RPMI7951 (cell line): ENCODE measurements at regions not wholly inside any gene's neighbourhood (a gene's known extent, or its start where the extent isn't known, plus 50 kb on each side); places are given as distances from the start of the nearest gene placed in this dataset.

Experiments used
- DNase-seq: peaks from one replicate; pipeline ENCODE4 v3.0.0-alpha.2; 2012; ENCODE audit warnings: low read depth

DNA sequence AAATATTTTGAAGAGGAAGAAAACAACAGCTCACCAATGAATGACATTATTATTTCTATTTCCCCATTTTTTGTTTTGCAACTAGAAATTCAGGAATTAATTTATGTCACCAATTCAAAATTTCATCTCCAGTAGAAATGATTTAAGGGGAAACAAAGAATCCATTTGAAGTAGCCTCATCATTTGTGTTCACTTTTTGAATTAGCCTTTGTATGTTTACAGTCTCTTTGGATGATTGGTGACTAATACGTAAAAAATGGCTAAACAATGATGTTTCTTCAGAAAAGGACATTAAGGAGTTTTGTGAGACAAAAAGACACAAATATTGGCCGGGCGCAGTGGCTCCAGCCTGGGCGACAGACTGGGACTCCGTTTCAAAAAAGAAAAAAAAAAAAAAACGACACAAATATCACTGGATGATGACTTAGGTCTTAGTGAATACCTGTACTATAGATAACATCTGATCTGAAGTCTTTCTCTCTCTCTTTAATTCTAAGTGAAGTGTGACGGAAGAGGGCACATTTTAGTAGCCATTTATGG, 313.2 kb downstream of the PIK3C3 start:
- DNase-seq: peak; percentile 15

DNA sequence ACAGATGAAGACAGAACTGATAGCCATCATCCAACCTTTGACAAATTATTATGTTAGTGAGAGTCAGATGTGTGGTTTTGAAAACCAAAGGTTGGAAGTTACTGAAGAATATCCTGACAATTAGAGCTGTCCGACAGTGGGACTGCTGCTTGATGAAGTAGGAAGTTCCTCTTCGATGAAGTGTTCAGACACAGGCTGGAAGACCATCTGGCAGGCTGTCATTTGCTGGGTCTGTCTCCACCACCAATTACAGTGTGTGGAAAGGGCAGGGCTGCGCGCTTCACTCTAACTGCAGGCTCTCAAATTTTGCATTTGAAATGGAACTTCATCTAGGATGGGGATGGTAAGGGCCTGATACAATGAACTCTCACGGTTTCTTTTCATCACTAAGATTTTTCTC, 313.8 kb downstream of the PIK3C3 start:
- DNase-seq: peak; percentile 38

DNA sequence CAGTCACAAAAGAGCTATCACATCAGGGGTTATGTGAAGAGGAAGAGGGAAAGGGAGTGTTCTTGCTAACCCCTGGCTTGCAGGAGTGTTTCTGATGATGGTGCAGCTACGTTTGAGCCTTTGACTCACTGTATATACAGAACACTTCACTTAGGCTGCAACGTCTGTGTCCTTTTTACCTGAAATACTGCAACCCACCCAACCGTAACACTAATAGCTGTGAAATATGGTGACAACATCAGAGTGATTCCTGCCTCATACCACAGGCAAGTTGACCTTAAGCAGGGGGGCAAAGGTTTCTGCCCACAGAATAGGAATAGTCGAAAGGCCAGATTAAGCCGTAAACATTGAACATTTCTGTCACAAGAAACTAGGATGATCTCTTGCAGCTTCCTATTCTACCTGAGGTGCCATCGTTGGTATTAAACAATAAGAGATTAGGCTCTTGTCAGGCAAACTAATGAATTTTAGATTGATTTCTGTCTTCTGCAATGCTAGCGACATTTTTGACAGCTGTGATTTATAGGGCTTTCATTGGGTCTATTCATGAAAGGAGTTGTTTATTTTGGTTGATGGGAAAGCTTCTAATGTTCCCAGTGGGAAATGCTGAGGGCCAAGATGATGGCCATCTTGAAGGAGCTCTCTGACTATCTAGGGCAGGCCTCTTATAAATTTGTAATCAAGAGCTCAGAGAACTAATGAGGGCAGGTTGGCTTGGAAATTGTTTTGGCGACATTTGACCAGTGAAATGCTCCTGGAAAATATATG, 316.8 kb downstream of the PIK3C3 start:
- no peak for DNase-seq

DNA sequence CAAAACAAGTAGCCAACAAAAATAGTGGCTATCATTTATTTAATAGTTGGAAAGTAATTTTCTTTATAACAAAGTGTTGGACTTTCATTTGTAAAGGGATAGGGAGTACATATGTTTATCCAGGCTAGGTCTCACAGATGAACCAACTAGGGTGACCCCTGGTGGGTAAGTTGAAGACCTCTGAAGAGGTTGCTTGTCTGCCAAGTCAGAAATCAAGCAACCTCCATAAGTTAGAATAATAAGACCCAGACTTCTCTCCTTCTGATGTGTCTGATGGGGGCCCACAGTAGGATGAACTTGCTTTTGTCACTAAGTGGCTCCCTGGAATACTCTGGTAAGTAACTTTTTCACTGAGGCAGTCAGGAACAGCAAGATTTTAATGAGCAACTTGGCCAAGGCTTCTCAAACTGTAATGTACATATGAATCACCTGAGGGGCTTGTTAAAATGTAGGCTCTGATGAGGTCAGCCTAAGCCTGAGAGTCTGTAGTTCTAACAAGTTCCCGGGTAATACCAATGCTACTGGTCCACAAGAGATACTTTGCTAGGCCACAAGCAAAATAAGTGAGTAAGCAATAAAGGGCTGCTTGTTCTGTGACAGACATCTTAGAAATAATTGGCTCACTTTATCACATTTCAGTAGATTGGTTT, 319.6 kb downstream of the PIK3C3 start:
- DNase-seq: peak; percentile 57

DNA sequence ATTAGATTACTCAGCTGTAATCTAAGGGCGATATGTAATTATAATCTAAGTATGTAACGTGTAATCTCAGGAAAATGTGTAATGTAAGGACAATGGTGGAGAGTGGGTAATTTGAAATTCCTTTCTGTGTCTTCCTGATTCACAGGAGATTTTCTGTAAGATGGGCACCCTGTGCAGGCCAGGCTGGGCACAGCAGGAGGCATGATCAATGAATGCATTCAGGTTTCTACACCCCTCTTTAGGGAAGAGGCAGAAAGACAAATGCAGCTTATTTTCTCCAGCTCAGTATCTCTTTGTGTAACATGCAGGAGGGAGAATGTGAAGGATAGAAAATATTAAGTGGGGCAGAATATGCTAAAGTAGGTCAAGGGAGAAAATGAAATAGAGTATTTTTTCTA, 320.1 kb downstream of the PIK3C3 start:
- no peak for DNase-seq

DNA sequence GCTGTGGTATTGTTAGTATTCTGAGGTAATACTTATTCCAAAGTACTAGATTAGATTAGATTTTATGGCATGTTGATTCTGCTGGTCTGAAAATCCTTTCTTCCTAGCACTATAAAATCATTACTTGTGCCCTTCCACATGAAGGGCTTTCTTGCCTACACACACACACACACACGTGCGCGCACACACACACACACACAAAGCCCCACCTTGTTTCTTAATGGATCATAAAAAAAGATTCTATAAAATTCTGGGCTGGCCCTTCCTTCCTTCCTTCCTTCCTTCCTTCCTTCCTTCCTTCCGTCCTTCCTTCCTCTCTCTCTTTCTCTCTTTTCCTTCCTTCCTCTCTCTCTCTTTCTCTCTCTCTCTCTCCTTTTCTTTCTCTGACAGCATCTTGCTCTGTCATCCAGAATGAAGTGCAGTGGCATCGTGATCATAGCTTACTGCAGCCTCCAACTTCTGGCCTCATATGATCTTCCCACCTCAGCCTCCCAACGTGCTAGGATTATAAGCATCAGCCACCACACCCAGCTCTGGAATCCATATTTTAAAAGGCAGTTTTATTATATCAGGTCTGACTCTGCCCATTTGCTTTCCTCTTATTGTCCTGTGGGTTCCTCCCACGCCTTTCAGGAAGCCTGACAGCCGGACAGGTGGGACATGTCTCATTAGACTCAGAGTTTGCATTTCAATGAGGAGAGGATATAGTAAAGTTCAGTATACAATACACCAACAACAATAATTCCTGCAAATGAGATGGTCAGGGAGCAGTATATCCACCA, 321.1 kb downstream of the PIK3C3 start:
- DNase-seq: no peak

DNA sequence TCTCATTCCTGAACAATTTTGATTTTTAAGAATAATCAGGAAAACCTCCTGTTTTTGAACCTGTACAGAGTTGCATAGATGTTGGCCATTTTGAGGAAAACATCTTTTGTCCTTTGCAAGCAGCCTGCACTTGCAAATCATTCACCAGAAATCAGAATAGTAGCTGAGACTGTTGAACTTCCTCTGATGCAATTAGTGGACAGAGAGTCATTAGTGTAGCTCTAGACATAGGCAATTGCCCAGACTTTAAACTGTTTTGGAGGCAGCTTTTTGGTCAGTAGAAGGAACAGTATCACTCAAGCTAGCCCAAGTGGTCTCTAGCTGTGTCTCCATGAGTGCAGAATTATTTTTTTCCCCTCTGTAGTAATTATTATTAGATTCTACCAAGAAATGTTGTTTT, 326.1 kb downstream of the PIK3C3 start:
- DNase-seq: no peak

DNA sequence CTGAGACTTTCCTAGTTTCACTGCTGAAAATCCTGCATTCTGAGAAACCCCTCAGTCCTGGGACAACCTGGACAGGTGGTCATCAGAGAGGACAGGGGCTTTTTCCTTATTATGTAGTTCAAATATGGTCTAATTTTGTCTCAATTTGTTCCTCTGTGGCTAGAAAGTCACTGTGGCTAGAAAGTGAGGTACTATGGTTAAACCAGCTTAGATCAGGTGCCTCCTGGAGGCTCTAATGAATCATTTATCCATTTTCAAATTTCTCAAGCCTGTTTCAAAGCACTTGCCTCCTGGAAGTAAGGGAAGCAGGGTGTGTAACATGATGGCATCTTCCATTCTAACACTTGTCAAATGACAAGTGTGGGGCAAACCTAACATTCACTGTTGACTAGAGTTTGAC, 326.8 kb downstream of the PIK3C3 start:
- no peak for DNase-seq

DNA sequence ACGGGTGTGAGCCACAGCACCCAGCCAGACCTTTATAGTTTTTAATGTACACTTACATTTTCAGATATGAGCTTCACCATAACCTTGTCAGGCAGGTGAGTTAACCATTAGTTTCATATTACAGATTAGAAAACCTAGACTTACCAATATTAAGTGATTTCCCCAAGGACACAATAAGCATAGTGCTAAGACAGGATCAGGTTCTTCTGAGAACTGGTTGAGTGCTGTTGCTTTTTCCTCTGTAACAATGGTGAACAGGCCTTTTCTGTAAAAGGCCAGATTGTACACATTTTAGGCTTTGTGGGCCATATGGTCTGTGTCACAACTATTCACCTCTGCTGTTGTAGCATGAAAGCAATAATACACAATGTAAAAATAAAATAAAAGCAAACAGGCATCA, 332.0 kb downstream of the PIK3C3 start:
- no peak for DNase-seq

DNA sequence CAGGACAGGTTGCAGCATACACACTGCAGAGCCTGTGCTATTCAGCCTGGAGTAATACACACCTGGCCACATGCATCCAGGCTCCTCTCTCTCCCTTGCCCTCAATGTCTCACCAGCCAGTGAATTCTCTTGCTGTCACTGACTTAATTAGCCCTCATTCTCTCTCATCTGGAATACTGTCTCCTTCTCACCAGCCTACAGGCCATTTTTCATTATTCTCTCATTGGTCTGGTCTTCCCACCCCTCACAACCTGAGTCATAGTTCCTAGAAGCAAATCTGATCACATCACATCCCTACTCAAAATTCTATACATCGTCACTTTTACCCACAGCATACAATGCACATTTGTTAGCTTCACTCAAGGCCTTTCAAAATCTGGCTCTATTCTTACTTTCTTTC, 333.1 kb downstream of the PIK3C3 start:
- no peak for DNase-seq

DNA sequence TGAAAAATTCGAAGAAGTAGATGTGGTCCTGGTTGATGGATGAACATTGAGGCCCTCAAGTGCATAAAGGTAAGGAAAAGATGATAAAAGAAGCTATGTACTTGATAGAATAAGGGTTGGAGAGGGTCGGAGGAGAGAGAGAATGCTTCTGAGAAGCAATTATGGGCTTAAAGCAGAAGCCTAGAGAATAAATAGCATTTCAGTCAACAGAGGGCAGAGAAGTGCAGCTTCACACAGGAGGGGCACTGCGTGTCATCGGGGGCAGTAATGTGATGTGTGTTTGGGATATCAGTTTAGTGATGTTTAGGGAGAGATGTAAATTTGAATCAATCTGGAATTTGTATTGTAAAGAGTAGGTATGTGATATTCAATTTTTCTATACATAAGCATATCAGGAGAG, 334.5 kb downstream of the PIK3C3 start:
- no peak for DNase-seq

DNA sequence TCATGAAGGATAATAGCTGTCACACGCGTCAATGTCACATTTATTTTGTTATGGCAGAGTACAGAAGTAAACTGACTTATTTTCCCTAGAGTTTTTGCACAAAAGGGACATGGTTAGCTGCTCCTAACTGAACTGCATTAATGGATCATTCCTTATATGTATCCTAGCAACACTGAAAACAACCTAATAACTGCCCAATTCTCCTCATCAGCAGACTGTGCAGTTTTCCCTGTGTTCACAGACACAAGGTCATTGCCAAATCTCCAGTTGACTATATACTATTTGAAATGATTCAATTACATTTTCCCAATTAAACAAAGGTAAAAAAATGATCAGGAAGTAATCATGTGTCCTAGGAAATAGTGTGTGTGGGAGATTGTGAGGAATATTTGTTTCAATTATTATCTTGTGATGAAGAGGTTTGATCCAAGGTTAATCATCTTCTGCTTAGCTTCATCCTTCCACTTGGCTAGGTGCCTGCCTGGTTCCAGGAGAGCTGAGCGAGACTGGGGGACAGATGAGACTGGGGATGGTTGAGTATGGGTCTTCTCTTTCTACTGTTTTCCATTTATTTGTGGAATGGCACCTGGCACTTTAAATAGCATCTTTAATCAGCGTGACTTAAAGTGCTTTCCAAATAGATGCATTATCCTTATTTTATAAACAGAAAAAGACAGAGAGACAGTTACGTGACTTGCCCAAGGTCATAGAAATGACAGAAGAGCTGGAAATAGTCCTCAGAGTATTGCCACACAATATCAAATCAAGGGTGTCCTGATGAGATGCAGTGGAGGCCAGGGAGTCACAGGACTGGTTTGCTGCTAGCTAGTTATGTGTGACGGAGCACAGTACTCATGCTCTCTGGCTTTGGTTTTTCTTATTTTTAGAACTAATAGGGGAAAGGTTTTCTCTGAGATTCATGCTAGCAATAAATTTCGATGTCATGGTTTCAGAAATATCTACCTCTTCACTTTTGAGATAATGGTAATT, 335.6 kb downstream of the PIK3C3 start:
- no peak for DNase-seq

DNA sequence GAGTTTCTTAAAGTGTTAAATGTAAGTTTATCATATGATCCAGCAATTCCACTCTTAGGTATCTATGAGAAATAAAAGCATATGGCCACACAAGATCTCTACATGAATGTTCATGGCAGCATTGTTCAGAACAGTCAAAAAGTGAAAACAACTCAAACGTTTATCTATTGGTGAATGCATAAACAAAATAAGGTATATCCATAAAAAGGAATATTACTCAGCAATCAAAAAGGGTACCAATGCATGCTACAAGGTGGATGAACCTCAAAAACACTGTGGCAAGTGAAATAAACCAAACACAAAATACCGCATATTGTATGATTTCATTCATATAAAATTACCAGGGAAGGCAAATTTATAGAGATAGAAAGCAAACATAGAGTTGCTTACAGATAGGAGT, 337.6 kb downstream of the PIK3C3 start:
- DNase-seq: no peak

DNA sequence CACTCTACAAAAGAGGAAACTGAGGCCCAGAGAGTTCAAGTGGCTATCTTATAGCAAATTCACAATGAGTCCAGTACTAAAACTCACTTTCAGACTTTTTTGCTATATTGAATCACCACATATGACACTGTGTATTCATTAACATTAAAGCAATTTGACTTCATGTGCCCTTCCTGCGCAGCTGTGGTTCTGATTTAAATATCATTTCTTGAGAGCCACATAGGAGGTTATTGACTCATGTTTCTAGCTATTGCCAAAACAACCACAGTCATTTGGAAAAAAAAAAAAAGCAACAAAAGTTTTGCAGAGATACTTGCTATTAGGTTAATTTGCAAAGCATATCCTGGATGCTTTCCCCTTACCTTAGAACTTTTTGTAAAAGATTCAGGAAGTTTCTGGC, 341.2 kb downstream of the PIK3C3 start:
- peak; percentile 22 for DNase-seq

DNA sequence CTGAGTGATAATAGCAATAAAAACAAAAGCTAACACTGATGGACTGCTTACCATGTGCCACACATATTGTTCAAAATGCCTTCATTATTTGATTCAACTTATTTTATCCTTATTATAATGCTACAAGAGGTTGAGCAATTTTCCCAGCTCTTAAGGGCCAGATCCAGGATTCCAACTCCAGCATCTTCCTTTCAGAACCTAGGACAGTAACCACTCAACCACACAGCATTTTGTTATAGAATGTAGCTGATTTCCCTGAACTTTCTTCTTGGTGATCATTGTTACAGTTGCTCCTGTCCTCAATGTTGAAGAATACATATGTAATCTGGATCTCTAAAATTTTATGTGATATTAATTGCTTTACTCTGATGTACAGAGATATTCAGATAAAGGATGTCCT, 341.7 kb downstream of the PIK3C3 start:
- peak; percentile 13 for DNase-seq

DNA sequence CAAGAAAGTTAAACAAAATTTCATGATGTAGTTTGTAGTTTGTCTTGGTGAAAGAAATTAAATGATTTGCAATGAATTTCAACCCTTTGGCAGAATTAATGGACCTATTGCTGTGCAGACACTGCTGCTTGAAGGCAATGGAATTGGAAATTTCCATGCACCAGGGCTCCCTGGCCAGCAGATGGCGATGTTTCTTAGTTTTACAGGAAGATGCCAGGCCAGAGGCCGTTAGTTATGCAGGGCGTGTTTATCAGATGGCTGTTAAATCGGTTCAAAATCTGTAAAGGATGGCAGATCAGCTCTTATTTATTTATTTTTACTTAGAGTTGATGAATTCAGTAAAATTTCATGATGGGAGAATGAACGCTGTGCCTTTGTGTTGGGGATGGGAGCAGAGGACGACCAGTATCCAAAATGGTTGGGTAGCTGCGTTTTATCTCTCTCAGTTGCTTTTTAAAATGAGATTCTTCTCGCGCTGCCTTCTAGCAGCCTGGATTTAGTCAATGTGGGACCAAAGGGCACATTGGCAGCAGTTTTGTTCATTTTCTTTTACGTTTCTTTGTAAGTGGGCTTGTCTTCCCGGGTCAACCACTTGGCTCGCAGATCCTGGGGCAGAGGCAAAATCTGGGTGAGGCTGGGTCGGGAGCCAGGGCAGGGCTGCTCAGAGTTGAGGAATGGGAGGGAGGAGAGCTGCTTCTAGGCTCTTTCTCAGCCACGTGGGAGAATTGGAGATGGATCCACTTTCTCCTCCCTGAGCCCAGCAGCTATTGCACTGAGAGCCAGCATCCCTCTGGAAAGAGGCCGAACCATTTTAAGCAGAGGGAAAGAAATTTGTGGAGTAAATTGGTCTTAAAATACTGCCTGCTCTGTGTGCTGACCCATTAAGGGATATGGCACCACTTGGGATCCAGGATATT, 344.0 kb downstream of the PIK3C3 start:
- DNase-seq: peak; percentile 70

DNA sequence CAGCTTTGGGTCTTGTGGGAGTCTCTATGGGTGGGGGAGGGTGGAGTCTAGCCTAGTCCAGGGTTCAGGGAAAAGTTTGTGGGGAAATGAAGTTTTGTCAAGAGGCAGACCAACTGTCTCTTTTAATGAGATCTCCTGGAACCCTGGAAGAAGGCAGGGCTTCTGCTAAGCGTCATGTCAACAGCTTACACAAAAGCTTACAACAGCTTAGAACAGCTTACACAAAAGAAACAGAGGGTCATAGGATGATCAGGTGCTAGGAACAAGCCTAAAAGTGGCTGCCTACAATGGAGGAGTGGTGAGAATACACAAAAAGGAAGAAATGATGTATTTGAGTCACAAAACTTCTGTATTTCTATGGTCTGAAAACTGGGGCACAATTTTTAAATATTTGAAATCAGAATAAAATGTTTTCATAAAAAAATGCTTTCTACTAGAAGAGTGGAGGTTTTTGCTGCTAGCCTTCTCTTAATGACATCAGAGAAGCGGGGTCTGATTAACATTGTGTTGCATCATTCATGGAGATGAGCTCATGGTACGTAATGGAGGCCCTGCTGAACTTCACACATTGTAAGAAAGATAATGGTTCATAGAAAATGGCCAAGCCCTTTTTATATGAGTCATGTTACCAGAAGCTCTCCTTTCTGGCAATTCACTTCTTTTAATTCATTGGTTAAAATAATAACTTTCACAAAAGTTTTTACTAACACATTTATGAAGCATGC, 351.0 kb downstream of the PIK3C3 start:
- DNase-seq: no peak

DNA sequence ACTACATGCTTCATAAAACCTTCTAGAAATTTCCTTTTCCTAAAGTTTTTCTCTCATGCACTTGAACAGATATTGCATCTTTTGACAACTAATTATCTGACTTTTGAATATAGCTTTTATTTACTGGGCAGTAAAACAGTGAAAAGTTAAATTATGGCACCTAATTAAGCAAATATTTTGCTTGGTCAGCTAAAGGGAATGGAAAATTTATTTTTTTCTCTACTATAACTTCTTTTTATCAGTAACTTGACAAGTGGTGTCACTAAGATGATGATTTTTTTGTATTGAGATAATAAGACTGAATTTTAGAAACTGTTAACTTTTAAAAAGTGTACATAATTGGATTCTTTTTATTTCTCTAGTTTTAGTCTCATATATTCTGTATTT, 351.6 kb downstream of the PIK3C3 start:
- DNase-seq: no peak

DNA sequence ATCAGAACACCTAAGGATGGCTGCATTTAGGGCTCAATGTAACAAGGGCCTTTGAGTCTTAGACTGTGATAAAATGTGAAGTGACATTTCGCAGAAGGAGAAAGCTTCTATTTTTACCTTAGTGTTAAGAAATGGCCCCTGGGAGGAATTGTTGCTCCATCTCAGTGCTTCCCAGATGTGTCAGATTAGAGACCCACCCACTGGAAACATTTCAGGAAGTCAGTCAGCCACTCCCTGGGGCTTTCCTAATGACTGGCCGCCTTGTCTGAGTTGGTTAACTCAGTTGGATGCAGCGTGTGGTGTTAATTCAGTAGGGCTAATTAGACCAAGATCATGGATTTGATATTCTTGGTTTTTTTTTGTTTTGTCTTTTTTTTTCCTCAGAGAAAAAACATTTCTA, 355.9 kb downstream of the PIK3C3 start:
- peak; percentile 70 for DNase-seq

DNA sequence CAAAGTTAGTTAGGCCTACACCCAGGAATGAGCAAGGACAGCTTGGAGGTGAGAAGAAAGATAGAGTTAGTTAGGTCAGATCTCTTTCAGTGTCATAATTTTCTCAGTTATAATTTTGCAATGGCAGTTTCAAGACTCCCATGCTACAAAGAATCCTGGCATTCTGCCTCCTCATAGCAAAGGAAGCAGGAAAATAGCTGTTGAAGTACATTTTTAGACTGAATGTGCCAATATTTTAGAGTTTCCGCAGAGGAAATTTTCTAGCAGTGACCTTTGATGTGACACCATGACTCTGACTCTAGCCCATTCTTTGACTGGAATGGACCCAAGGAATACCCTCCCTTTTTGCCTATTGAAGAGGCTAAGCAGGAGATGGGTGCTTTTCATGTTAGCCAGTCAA, 371.7 kb downstream of the PIK3C3 start:
- DNase-seq: no peak
